ENCODE measurements at regions not wholly inside any gene's neighbourhood (a gene's known extent, or its start where the extent isn't known, plus 50 kb on each side); places are given as distances from the start of the nearest gene placed in this dataset.

GRCh38 chr3:25025236-25025635, 402.8 kb upstream of the RARB start:
- intact Hi-C loops (cut with DNase I), result no loop called here
- Histone ChIP-seq H3K4me3 (no peak overlapping the region), H3K27ac (no peak overlapping the region), H3K4me1 (no peaks in the 10 kb centered on the region), H3K36me3 (no peaks in the 10 kb centered on the region), H3K27me3 (no peaks in the 10 kb centered on the region), H3K9me3 (no peaks in the 10 kb centered on the region)
- no peak for DNase-seq (ENCODE audit: low spot score in 2 of 2)
- TF ChIP-seq CTCF (IDR thresholded peaks at IDR 0.05), result no peak

- no peak for DNase-seq (ENCODE audit: low spot score in 2 of 2)
Observed at GRCh38 chr3:25027650-25028049, 400.4 kb upstream of the RARB start.

GRCh38 chr3:25029820-25030219, 398.2 kb upstream of the RARB start:
- Histone ChIP-seq H3K4me1 (no peaks in the 10 kb centered on the region), H3K27me3 (no peaks in the 10 kb centered on the region), H3K9me3 (no peaks in the 10 kb centered on the region), H3K36me3 (no peaks in the 10 kb centered on the region), H3K27ac (no peak overlapping the region), H3K4me3 (no peak overlapping the region)
- intact Hi-C loops (cut with DNase I), result loop anchor here (10.0 kb wide), 1 partner anchor 565 kb away; no protein-coding TSS in a partner anchor
- no peak for TF ChIP-seq CTCF (IDR thresholded peaks at IDR 0.05)
- no peak for DNase-seq (ENCODE audit: low spot score in 2 of 2)

More at GRCh38 chr3:25027650-25028049, 400.4 kb upstream of the RARB start:
- Histone ChIP-seq H3K9me3 (no peaks in the 10 kb centered on the region), H3K27ac (no peak overlapping the region), H3K27me3 (no peaks in the 10 kb centered on the region), H3K36me3 (no peaks in the 10 kb centered on the region), H3K4me3 (no peak overlapping the region), H3K4me1 (no peaks in the 10 kb centered on the region)
- TF ChIP-seq CTCF (IDR thresholded peaks at IDR 0.05), result no peak
- intact Hi-C loops (cut with DNase I), result no loop called here

GRCh38 chr3:25032344-25032743, 395.7 kb upstream of the RARB start:
- TF ChIP-seq CTCF (IDR thresholded peaks at IDR 0.05), result no peak
- Histone ChIP-seq H3K4me3 (no peak overlapping the region), H3K36me3 (no peaks in the 10 kb centered on the region), H3K9me3 (no peaks in the 10 kb centered on the region), H3K27ac (no peak overlapping the region), H3K4me1 (peaks cover 0 to 6% of the 10 kb centered on the region in 2 donors), H3K27me3 (no peaks in the 10 kb centered on the region)
- no peak for DNase-seq (ENCODE audit: low spot score in 2 of 2)
- intact Hi-C loops (cut with DNase I), result loop anchor here (10.0 kb wide), 1 partner anchor 562 kb away; no protein-coding TSS in a partner anchor

- no peak overlapping the region for H3K27ac ChIP-seq
- no peak overlapping the region for H3K4me3 ChIP-seq
- TF ChIP-seq CTCF (IDR thresholded peaks at IDR 0.05), result peak in 2 of 3 experiments; percentile 39 to 40
- H3K9me3 ChIP-seq, result no peaks in the 10 kb centered on the region
- no peak for DNase-seq (ENCODE audit: low spot score in 2 of 2)
- H3K4me1 ChIP-seq, result peaks cover 4 to 18% of the 10 kb centered on the region in 2 donors
- intact Hi-C loops (cut with DNase I), result loop anchor here (10.0 kb wide), 1 partner anchor 561 kb away; no protein-coding TSS in a partner anchor
- no peaks in the 10 kb centered on the region for H3K27me3 ChIP-seq
- no peaks in the 10 kb centered on the region for H3K36me3 ChIP-seq
Observed at GRCh38 chr3:25033407-25034029, 394.5 kb upstream of the RARB start.

Data from ascending aorta (tissue), 2 donors.